ELR (cell line): ENCODE measurements at regions not wholly inside any gene's neighbourhood (a gene's known extent, or its start where the extent isn't known, plus 50 kb on each side); places are given as distances from the start of the nearest gene placed in this dataset.
"Not testable (repeated sequence)": the region's sequence is repeated elsewhere in the genome, so short reads cannot be mapped to it uniquely, and the experiment has no call there.

ENCODE experiments used
- DNase-seq: peaks from one replicate; pipeline ENCODE4 v3.0.0-alpha.2; 2015; ENCODE audit warnings: low read depth

- no peak for DNase-seq
These were observed 317.7 kb upstream of the LRFN5 start for GRCh38 chr14:41289025-41289424.

DNA sequence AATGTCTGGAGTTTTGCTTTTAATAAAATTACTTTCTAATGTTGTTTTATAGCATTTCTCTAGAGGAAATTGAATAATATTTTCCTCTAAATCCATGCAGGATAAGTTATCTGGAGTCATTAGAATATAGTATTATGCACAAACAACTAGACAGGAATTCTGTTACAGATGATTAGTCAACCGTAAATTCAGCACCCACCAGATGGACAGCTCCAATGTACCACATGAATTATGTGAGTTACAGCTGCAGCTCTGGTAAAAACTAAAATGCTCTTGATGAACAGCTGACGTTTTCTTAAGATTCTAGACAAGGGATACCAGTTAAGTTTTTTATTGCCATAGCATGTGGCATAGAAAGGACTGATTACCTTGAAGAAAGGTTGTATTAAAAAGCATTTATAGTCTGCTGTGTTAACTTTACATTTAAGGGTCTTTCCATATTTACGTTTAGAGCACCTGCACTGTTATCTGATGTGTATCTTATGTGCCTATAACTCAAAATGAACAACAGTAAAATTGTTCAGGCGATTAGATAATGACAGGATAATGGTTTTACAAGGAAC is 321.4 kb upstream of the LRFN5 start:
- peak; percentile 26 for DNase-seq

DNA sequence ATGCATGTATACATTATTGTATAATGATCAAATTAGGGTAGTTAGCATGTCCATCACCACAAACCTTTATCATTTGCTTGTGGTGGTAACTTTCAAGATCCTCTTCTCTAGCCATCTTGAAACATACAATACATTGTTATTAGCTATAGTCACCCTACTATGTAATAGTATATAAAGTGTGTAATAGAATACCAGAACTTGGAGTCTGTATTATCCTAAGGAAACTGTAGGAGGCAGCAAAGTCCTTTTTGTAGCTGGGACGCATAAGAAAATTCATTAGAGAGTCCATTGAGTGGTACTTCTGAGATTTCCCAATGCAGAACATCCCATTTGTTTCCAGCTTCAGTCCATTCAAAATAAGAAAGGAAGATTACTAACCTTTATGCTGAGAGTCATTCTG is 325.9 kb upstream of the LRFN5 start:
- DNase-seq, result peak; percentile 14

- no peak for DNase-seq
These were observed 329.2 kb upstream of the LRFN5 start for GRCh38 chr14:41277450-41277849.

GRCh38 chr14:41257476-41257875 is 349.2 kb upstream of the LRFN5 start:
- no peak for DNase-seq

GRCh38 chr14:41235466-41235865 is 371.2 kb upstream of the LRFN5 start:
- no peak for DNase-seq

DNA sequence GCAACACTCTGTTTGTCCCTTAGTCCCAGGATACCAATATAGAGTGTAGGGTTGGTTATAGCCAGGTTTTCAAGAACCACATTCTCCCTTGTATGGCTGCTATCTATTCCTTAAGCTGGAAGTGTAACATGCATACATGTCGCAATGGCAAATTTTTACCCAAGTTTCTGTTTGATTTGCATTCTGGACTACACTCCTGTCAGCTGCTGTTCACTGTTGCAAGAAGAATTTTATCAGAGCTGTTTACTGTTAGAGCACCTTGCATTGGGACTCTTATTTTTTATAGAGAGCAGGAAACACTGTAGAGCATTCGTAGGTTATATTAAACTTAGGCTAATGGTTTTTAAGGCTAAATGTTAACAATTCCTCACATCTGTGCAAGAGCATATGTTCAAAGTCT is 376.0 kb upstream of the LRFN5 start:
- no peak for DNase-seq

DNA sequence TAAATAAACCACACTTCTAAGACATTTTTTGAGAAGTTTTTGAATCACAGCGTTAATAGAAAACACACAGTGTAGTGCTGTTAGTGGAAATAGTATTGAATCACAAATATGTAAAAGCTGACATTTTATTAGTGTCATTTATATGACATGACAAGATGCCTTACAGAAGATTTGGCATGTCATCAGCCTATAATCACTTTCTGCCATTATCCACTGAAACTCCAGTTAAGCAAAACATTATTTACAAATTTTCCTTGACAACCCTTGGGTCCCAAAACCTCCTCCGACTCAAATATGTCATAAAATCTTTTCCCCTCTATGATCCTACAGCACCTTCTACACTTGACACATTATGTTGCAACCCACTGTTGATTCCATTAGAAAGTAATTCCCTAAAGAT is 376.9 kb upstream of the LRFN5 start:
- no peak for DNase-seq

- DNase-seq, result no peak
These were observed 381.2 kb upstream of the LRFN5 start for GRCh38 chr14:41225433-41225832.

DNA sequence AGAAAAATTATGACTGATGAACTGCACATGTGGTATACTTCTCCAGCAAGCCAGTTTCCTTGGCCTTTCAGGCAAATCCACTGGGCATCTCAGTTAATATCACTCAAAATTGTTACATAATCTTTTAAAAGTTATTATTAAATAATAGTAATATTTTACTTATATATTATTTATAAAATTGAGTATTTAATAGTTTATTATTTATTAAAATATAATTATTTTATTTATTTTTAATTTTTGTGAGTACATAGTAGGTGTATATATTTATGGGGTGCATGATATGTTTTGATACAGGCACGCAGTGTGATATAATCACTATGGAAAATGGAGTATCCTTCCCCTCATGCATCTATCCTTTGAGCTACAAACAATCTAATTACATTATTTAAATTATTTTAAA is 384.1 kb upstream of the LRFN5 start:
- no peak for DNase-seq

GRCh38 chr14:41214978-41215377 is 391.7 kb upstream of the LRFN5 start:
- DNase-seq, result not testable (repeated sequence)

DNA sequence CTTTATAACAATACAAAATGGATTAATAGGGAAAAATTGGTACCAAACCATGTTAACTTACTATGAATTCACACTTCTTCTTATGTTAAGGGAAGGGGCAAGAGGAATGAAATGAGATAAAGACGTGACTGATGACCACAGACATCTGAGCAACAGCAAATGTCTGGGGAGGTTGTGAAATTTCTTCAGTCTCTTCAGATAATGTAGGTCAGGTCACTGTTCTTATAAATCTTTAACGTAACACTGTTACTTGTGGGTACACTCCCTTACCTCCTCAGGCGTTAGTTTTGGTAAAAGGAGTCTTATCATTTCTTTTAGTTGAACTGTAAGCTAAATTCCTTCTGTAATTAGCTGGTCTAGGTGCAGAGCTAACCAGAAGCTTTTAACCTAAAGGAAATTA is 405.0 kb upstream of the LRFN5 start:
- no peak for DNase-seq

DNA sequence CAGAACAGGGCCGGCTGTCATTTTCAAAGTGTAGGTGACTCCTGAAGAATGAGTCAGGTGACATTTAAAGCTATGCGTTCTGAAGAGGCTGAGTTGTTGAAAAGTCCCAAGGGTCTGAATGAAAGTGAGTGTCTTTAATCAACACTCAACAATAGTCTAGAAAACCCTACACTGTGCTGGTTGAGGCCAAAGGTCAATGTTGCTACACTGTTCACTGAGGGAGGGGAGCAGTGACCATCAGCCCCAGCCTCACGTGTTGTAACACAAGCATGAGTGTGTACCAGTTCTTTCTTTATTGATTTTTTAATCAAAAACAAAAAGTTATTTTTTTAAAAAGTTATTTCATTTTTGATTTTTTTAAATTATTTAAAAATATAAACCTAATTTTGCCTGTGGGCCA is 418.8 kb upstream of the LRFN5 start:
- no peak for DNase-seq

DNA sequence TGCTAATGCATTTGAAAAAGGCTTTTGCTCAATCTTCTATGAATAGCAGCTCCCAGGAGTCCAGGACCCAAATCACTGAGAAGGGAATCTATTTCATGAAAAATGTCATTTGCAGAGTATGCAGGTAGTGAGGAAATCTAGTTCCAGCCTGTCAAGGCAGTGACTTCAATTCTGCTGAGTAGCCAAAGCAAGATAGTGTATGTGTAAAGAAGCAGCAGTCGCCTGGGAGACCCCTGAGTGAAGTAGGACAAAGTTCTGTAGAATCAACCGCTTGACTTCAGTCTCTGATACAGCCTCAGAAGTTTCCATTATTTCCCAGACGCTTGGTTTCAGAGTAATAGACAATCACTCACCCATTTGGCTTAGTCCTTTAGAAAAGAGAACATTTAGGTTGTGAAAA is 435.6 kb upstream of the LRFN5 start:
- DNase-seq, result no peak

GRCh38 chr14:41167040-41167439 is 439.6 kb upstream of the LRFN5 start:
- no peak for DNase-seq

DNA sequence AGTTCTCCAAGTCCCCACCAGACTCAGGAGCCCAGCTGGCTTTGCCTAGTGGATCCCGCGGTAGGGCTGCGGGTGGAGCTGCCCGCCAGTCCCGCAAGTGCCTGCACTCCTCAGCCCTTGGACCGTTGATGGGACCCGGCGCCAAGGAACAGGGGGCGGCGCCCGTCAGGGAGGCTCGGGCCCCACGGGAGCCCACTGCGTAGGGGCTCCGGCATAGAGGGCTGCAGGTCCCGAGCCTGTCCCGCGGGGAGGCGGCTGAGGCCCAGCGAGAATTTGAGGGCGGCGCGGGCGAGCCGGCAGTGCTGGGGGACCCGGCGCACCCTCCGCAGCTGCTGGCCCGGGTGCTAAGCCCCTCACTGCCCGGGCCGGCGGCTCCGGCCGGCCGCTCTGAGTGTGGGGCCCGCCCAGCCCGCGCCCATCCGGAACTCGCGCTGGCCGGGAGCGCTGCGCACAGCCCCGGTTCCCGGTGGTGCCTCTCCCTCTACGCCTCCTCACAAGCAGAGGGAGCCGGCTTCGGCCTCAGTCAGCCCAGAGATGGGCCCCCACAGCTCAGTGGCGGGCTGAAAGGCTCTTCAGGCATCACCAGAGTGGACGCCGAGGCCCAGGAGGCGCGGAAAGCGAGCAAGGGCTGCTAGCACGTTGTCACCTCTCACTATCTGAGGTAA is 452.4 kb upstream of the LRFN5 start:
- DNase-seq, result no peak

GRCh38 chr14:41146391-41146790 is 460.3 kb upstream of the LRFN5 start:
- no peak for DNase-seq

DNA sequence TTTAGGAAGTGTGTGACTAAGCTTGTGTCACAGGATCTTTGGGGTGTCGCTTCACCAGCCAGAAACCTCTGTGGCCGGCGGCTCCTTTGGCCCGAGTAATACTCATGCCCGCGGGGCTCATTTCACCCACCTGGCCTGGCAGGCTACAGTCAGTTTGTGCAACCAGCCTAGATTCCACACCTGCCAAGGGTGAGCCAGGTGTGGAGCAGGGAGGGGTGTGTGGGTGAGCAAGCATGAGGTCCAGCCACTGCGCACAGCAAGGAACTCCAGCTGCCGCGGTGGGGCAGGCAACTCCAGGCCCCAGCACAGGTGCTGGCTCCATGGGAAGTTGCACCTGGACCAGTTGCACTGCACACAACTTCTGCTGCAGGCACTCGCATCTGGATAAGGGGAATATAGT is 462.3 kb upstream of the LRFN5 start:
- no peak for DNase-seq

DNA sequence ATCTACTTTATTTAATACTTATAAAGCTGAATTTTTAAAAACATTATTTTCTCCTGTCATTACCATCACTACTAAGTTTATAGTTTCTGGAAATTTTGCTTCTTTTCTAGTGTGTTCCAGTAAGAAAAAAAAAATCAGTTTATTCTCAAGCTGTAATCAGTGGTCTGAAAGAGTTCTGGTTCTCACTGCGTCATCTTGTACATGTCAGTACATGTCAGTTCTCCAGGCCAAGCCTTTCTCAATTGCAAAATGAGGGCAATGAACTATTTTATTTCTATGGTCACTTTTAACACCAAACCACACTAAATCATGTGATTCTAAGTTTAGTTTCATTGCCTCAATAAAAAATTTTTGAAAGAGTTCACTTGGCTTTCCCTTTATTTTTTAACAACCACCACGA is 468.9 kb upstream of the LRFN5 start:
- DNase-seq, result no peak

DNA sequence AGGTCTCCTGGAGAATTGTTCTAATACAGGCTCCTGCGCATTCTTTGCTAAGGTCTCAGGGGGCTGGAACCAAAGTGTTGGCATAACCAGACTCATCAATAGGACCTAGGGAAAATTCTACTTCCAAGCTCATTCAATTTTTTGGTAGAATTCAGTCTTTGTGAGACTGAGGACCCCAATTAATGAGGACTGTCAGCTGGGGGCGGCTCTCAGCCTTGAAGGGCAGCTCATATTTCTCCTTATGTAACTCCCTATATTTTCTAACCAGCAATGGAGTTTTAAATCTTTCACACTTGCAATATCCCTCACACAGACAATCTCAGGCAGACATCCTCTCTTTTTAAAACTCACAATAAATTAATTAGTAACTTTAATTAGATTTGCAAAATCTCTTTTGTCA is 476.4 kb upstream of the LRFN5 start:
- DNase-seq, result no peak

GRCh38 chr14:41120402-41120801 is 486.3 kb upstream of the LRFN5 start:
- DNase-seq, result no peak

- no peak for DNase-seq
These were observed 510.5 kb upstream of the LRFN5 start for GRCh38 chr14:41096131-41096530.

GRCh38 chr14:41087056-41087455 is 519.6 kb upstream of the LRFN5 start:
- no peak for DNase-seq

DNA sequence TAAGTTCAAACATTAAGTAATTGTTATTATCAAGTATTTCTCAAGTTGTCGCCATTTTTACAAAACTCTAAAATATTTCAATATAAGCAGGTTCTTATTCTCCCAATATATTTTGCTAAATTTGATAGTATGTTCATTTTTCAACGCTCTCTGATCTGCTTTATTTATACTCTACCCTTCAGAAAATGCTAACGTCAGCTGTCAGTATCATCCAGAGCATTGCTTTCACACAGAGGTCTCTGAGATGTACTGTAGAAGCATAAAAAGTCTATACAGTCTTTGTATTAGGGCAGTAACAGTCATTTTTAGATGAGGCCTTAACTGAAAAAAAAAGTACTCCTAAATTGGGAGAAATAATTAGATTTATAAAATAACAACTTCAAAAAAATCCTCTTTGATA is 533.1 kb upstream of the LRFN5 start:
- DNase-seq, result no peak
